BE2C (cell line): ENCODE measurements at regions not wholly inside any gene's neighbourhood (a gene's known extent, or its start where the extent isn't known, plus 50 kb on each side); places are given as distances from the start of the nearest gene placed in this dataset.

Experiments
- DNase-seq: peaks from one replicate; pipeline ENCODE4 v3.0.0-alpha.2; 2020
- H3K27me3 ChIP-seq: fragments of 250-450 bp; sonication (Bioruptor Pico); 2 replicates; pipeline ENCODE4 v1.5.1; 2020; ENCODE audit warnings: mild to moderate bottlenecking
- H3K36me3 ChIP-seq: fragments of 250-450 bp; sonication (Bioruptor Pico); 2 replicates; pipeline ENCODE4 v1.5.1; 2020; ENCODE audit warnings: mild to moderate bottlenecking
- H3K4me1 ChIP-seq: fragments of 250-450 bp; sonication (Bioruptor Pico); 2 replicates; pipeline ENCODE4 v1.5.1; 2020
- H3K4me3 ChIP-seq: 2 replicates; pipeline ENCODE4 v1.5.1; 2011; ENCODE audit warnings: low read depth, low read length
- H3K9me3 ChIP-seq: fragments of 250-450 bp; sonication (Bioruptor Pico); 2 replicates; pipeline ENCODE4 v1.5.1; 2020
- CTCF ChIP-seq: IDR thresholded peaks from 2 replicates; pipeline ENCODE4 v1.5.1; 2012; ENCODE audit warnings: mild to moderate bottlenecking, low read depth, low read length

- no peak for TF ChIP-seq CTCF
- Histone ChIP-seq H3K36me3 (no peaks in the 10 kb centered on the region), H3K27me3 (no peaks in the 10 kb centered on the region), H3K9me3 (no peaks in the 10 kb centered on the region), H3K4me3 (no peak overlapping the region), H3K4me1 (peaks cover 6% of the 10 kb centered on the region; the same call in 1 of the 2 replicates)
- DNase-seq: peak; percentile 15
These were observed 126.0 kb upstream of the PAQR3 start for GRCh38 chr4:79065262-79065661.

DNA sequence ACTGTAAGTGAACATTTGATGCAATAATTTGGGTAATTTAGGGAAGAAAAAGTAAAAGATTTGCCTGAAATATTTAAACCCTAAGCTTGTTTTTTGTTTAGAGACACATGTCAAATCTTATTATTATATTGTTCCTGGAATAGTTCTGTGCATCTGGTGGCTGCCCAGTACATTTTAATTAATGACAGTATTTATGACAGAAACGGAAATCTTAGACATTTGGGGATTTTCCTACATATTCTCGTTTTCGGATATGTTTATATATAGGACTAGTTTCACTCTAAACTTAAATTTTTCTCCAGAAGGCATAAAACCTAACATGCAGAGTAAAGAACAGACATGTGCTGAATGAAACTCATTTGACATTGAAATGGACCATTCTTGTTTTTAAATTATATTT lies 125.6 kb upstream of the PAQR3 start:
- Histone ChIP-seq H3K4me1 (peaks cover 6% of the 10 kb centered on the region; the same call in 1 of the 2 replicates), H3K9me3 (no peaks in the 10 kb centered on the region; the same call in 1 of the 2 replicates), H3K4me3 (no peak overlapping the region), H3K36me3 (no peaks in the 10 kb centered on the region), H3K27me3 (no peaks in the 10 kb centered on the region)
- no peak for DNase-seq
- no peak for TF ChIP-seq CTCF

GRCh38 chr4:79059631-79060399 lies 120.6 kb upstream of the PAQR3 start:
- H3K27me3 ChIP-seq: no peaks in the 10 kb centered on the region
- no peak for TF ChIP-seq CTCF
- no peaks in the 10 kb centered on the region; the same call in 1 of the 2 replicates for H3K9me3 ChIP-seq
- no peak for DNase-seq
- no peaks in the 10 kb centered on the region for H3K36me3 ChIP-seq
- H3K4me3 ChIP-seq: no peak overlapping the region
- H3K4me1 ChIP-seq: peaks cover 6% of the 10 kb centered on the region; the same call in 1 of the 2 replicates

DNA sequence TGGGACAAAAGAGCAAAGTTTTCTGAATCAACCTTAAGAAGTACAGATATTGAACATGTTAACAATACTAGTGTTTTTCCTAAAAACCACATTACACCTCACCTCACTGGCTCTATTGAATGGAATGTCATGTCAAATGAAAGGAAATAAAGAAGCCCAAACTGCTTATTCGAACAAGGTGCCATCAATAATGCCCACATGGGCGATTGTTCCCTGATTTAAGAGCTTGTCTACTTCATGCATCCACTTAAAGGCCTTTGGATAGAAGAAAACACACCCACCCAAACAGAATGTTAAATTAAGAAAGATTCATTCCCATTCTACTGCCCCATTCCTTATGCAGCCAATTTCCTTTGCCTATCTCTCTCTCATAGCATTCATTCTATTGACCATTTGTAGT lies 118.5 kb upstream of the PAQR3 start:
- Histone ChIP-seq H3K4me1 (no peaks in the 10 kb centered on the region), H3K27me3 (no peaks in the 10 kb centered on the region), H3K9me3 (no peaks in the 10 kb centered on the region; the same call in 1 of the 2 replicates), H3K4me3 (no peak overlapping the region), H3K36me3 (no peaks in the 10 kb centered on the region)
- DNase-seq: no peak
- no peak for TF ChIP-seq CTCF

- H3K4me3 ChIP-seq: no peak overlapping the region
- H3K4me1 ChIP-seq: no peaks in the 10 kb centered on the region
- no peaks in the 10 kb centered on the region for H3K27me3 ChIP-seq
- H3K36me3 ChIP-seq: no peaks in the 10 kb centered on the region
- H3K9me3 ChIP-seq: no peaks in the 10 kb centered on the region
- no peak for DNase-seq
- no peak for TF ChIP-seq CTCF
These were observed 114.5 kb upstream of the PAQR3 start for GRCh38 chr4:79053754-79054153.

- no peaks in the 10 kb centered on the region for H3K27me3 ChIP-seq
- no peak for DNase-seq
- H3K4me3 ChIP-seq: no peak overlapping the region
- H3K9me3 ChIP-seq: no peaks in the 10 kb centered on the region
- no peaks in the 10 kb centered on the region for H3K4me1 ChIP-seq
- no peaks in the 10 kb centered on the region for H3K36me3 ChIP-seq
- no peak for TF ChIP-seq CTCF
These were observed 111.3 kb upstream of the PAQR3 start for GRCh38 chr4:79050541-79050880.
